C4-2B (cell line): ENCODE measurements at regions not wholly inside any gene's neighbourhood (a gene's known extent, or its start where the extent isn't known, plus 50 kb on each side); places are given as distances from the start of the nearest gene placed in this dataset.

Experiments used
- ZFX ChIP-seq: fragments of 450-650 bp; IDR thresholded peaks from 2 replicates; pipeline ENCODE4 v1.6.1; 2017
- TF ChIP-seq, protein P1 (sequence below): fragments of 450-650 bp; conservative IDR thresholded peaks from 2 replicates; pipeline ENCODE4 v1.5.1; 2017; ENCODE audit warnings: mild to moderate bottlenecking

- TF ChIP-seq, protein P1, sequence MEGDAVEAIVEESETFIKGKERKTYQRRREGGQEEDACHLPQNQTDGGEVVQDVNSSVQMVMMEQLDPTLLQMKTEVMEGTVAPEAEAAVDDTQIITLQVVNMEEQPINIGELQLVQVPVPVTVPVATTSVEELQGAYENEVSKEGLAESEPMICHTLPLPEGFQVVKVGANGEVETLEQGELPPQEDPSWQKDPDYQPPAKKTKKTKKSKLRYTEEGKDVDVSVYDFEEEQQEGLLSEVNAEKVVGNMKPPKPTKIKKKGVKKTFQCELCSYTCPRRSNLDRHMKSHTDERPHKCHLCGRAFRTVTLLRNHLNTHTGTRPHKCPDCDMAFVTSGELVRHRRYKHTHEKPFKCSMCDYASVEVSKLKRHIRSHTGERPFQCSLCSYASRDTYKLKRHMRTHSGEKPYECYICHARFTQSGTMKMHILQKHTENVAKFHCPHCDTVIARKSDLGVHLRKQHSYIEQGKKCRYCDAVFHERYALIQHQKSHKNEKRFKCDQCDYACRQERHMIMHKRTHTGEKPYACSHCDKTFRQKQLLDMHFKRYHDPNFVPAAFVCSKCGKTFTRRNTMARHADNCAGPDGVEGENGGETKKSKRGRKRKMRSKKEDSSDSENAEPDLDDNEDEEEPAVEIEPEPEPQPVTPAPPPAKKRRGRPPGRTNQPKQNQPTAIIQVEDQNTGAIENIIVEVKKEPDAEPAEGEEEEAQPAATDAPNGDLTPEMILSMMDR = no peak
- no peak for TF ChIP-seq ZFX
These were observed 781.4 kb downstream of the BRINP3 start for GRCh38 chr1:189696297-189696696.
